Neuronal stem cell (in vitro differentiated cells): ENCODE measurements at regions not wholly inside any gene's neighbourhood (a gene's known extent, or its start where the extent isn't known, plus 50 kb on each side); places are given as distances from the start of the nearest gene placed in this dataset.

ENCODE experiments used
- DNase-seq: peaks from one replicate; pipeline ENCODE4 v3.0.0-alpha.2; 2013; ENCODE audit warnings: low spot score
- H2AFZ ChIP-seq: one replicate; pipeline ENCODE4 v1.6.1; 2013; ENCODE audit warnings: mild to moderate bottlenecking, low read length, inconsistent platforms
- H2AK5ac ChIP-seq: 2 replicates; pipeline ENCODE4 v1.6.1; 2013; ENCODE audit warnings: low read depth, mild to moderate bottlenecking, inconsistent platforms, low read length, moderate library complexity, mixed read lengths
- H2BK120ac ChIP-seq: 2 replicates; pipeline ENCODE4 v1.6.1; 2013; ENCODE audit warnings: low read depth, mild to moderate bottlenecking, inconsistent platforms, low read length, moderate library complexity, mixed read lengths
- H2BK12ac ChIP-seq: one replicate; pipeline ENCODE4 v1.6.1; 2013; ENCODE audit warnings: low read length, inconsistent platforms
- H2BK15ac ChIP-seq: 2 replicates; pipeline ENCODE4 v1.6.1; 2013; ENCODE audit warnings: mild to moderate bottlenecking, low read length, inconsistent platforms, mixed read lengths
- H2BK5ac ChIP-seq: one replicate; pipeline ENCODE4 v1.6.1; 2013; ENCODE audit warnings: inconsistent platforms, mild to moderate bottlenecking, low read length, moderate library complexity
- H3K14ac ChIP-seq: one replicate; pipeline ENCODE4 v1.6.1; 2013; ENCODE audit warnings: low read length, inconsistent platforms
- H3K18ac ChIP-seq: 2 replicates; pipeline ENCODE4 v1.6.1; 2013; ENCODE audit warnings: low read length, inconsistent platforms
- H3K23ac ChIP-seq: 2 replicates; pipeline ENCODE4 v1.6.1; 2013; ENCODE audit warnings: low read depth, mild to moderate bottlenecking, mixed read lengths, low read length, inconsistent platforms; ENCODE audit not compliant: poor library complexity
- H3K27ac ChIP-seq: replicated peaks from 3 replicates; pipeline ENCODE4 v1.5.1; 2013; ENCODE audit warnings: low read length, inconsistent platforms
- H3K27me3 ChIP-seq, 3 experiments: 2 replicates each; pipeline ENCODE4 v1.6.1; 2013; ENCODE audit warnings: low read length in 3 of 3, mild to moderate bottlenecking in 2 of 3, inconsistent platforms in 1 of 3, low read depth in 1 of 3, mixed read lengths in 1 of 3, moderate library complexity in 1 of 3; ENCODE audit not compliant: control insufficient read depth in 3 of 3, insufficient read depth in 3 of 3
- H3K36me3 ChIP-seq, 2 donors: replicated peaks in 1 of 2; 2 replicates each; pipeline ENCODE4 v1.6.1; 2013; ENCODE audit warnings: low read length in 2 of 2; ENCODE audit not compliant: control insufficient read depth in 2 of 2, insufficient read depth in 2 of 2
- H3K4ac ChIP-seq: 2 replicates; pipeline ENCODE4 v1.6.1; 2013; ENCODE audit warnings: inconsistent platforms, mild to moderate bottlenecking, low read length, moderate library complexity
- H3K4me1 ChIP-seq, 2 donors: 1 replicate in 1 of 2; 2 replicates in 1 of 2; pipeline ENCODE4 v1.6.1; 2013; ENCODE audit warnings: low read length in 2 of 2, low read depth in 1 of 2; ENCODE audit not compliant: control insufficient read depth in 2 of 2, insufficient read depth in 1 of 2
- H3K4me2 ChIP-seq: one replicate; pipeline ENCODE4 v1.6.1; 2013; ENCODE audit warnings: mild to moderate bottlenecking, low read length, inconsistent platforms; ENCODE audit not compliant: insufficient read depth, poor library complexity, severe bottlenecking
- H3K4me3 ChIP-seq, 2 donors: 2 replicates each; pipeline ENCODE4 v1.5.1; 2013; ENCODE audit warnings: low read length in 2 of 2, mild to moderate bottlenecking in 2 of 2, inconsistent platforms in 1 of 2, moderate library complexity in 1 of 2
- H3K79me1 ChIP-seq: one replicate; pipeline ENCODE4 v1.6.1; 2013; ENCODE audit warnings: low read depth, mild to moderate bottlenecking, inconsistent platforms, low read length, moderate library complexity
- H3K9ac ChIP-seq: one replicate; pipeline ENCODE4 v1.6.1; 2013; ENCODE audit warnings: mild to moderate bottlenecking, low read depth, low read length, inconsistent platforms; ENCODE audit not compliant: poor library complexity
- H3K9me3 ChIP-seq, 2 donors: replicated peaks in 1 of 2; 2 replicates each; pipeline versions ENCODE3 to v1.6.1; 2013; ENCODE audit warnings: low read length in 2 of 2, mild to moderate bottlenecking in 2 of 2, inconsistent platforms in 1 of 2, low read depth in 1 of 2, mixed read lengths in 1 of 2, moderate library complexity in 1 of 2; ENCODE audit not compliant: control insufficient read depth in 2 of 2, insufficient read depth in 1 of 2
- H4K8ac ChIP-seq: one replicate; pipeline ENCODE4 v1.6.1; 2013; ENCODE audit warnings: low read depth, mild to moderate bottlenecking, inconsistent platforms, low read length, moderate library complexity
- H4K91ac ChIP-seq: one replicate; pipeline ENCODE4 v1.6.1; 2013; ENCODE audit warnings: low read length, low read depth, mild to moderate bottlenecking, inconsistent platforms; ENCODE audit not compliant: poor library complexity
- WGBS, 2 donors: extraction: QIAGEN DNeasy Blood & Tissue Kit; methylation state at CpG; one replicate each; pipeline ENCODE4 v1.1.7; 2013; ENCODE audit warnings: missing lambda C conversion rate in 2 of 2, mixed read lengths in 1 of 2; ENCODE audit not compliant: insufficient read length in 2 of 2, insufficient replicate concordance in 1 of 2; ENCODE audit errors: extremely low coverage in 2 of 2; 5-methylcytosine and 5-hydroxymethylcytosine counted together

DNA sequence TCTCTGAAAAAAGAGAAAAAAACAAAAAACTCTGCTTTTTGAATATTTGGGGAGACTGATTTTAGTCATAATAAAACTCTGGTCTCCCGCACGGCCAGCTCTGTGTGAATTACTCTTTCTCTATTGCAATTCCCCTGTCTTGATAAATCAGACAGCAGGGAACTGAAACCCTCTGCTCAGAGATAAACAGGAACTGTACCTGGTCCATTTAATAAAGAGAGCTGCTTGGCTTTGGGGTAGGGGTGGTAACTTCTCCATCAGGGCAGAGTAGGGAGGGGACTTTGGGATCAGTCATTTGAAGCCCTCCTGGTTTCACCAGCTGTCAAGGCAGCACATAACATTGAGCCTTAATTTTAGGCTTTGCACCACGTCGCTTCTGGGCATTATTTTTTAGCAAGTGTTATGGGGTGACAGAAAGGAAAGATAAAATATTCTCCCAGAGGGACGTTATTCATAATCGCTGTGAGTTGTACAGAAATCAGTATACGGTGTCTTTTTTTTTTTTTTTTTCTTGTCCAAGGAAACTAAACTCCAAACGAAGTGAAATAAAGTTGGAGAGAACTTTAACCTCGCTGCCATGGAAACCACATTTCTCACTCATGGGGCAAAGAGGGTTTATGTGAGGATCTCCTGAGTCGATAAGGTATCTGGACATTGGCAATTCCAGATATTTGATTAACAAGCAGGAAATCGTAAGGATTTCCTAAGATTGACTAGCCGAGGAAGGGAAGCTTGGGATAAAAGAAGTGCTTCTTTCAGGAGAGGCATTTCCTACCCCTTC is 99.0 kb upstream of the MRI1 start:
- H3K27me3 ChIP-seq = peaks cover 0 to 7% (median 0%) of the 10 kb centered on the region in 3 experiments
- no peak overlapping the region for H2AK5ac ChIP-seq
- no peak overlapping the region for H2BK120ac ChIP-seq
- no peak overlapping the region for H3K23ac ChIP-seq
- H3K9ac ChIP-seq = no peak overlapping the region
- H3K14ac ChIP-seq = no peak overlapping the region
- H2AFZ ChIP-seq = no peak overlapping the region
- H3K4me3 ChIP-seq = no peak overlapping the region
- no CpG with 5 or more reads among the region's 12 CpGs for WGBS, 2 donors
- no peak overlapping the region for H2BK5ac ChIP-seq
- H3K36me3 ChIP-seq = no peaks in the 10 kb centered on the region
- no peak overlapping the region for H4K91ac ChIP-seq
- H3K9me3 ChIP-seq = no peaks in the 10 kb centered on the region
- H3K79me1 ChIP-seq = no peaks in the 10 kb centered on the region
- no peak overlapping the region for H3K4me2 ChIP-seq
- H3K27ac ChIP-seq = no peak overlapping the region
- H4K8ac ChIP-seq = no peak overlapping the region
- no peak for DNase-seq
- H3K18ac ChIP-seq = no peak overlapping the region
- peaks cover 0 to 4% of the 10 kb centered on the region in 2 donors for H3K4me1 ChIP-seq
- no peak overlapping the region for H2BK12ac ChIP-seq
- no peak overlapping the region for H3K4ac ChIP-seq
- no peak overlapping the region for H2BK15ac ChIP-seq

DNA sequence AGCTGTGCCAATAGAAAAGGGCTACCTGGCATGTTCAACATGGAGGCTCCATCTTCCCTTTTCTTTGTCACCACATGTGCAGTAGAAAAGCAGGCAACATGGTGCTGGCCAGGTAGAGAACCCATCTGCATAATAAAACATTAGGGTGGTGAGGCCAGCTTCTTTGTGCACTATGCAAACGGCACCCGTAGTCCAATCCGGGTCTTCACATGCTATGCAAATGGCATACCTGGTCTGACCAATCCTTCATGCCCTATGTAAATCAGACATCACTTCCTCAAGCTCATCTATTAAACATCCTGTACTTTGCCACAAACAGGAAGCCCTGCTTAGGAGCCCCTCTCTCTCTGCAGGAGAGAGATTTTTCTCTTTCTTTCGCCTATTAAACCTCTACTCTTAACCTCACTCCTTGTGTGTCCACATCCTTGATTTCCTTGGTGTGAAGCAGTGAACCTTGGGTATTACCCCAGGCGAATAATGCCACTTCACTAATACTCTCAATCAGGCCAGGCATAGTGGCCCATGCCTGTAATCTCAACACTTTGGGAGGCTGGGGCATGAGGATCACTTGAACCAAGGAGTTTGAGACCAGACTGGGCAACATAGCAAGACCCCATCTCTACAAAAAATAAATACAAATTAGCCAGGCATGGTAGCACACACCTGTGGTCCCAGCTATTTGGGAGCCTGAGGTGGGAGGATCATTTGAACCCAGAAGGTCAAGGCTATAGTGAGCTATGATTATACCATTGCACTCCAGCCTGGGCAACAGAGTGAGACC is 111.3 kb upstream of the MRI1 start:
- no peaks in the 10 kb centered on the region for H3K36me3 ChIP-seq
- DNase-seq = no peak
- H3K27ac ChIP-seq = no peak overlapping the region
- H2BK5ac ChIP-seq = no peak overlapping the region
- no peaks in the 10 kb centered on the region for H3K4me1 ChIP-seq
- H3K18ac ChIP-seq = no peak overlapping the region
- H3K4me2 ChIP-seq = no peak overlapping the region
- no peak overlapping the region for H4K91ac ChIP-seq
- no peak overlapping the region for H2BK12ac ChIP-seq
- H4K8ac ChIP-seq = no peak overlapping the region
- H3K4me3 ChIP-seq = no peak overlapping the region
- WGBS, 2 donors = no CpG with 5 or more reads among the region's 5 CpGs
- H2BK15ac ChIP-seq = no peak overlapping the region
- H3K27me3 ChIP-seq = no peaks in the 10 kb centered on the region
- H3K14ac ChIP-seq = no peak overlapping the region
- no peak overlapping the region for H2AFZ ChIP-seq
- no peak overlapping the region for H3K23ac ChIP-seq
- H3K9ac ChIP-seq = no peak overlapping the region
- H3K9me3 ChIP-seq = peaks cover 5 to 10% of the 10 kb centered on the region in 2 donors
- H3K4ac ChIP-seq = no peak overlapping the region
- no peaks in the 10 kb centered on the region for H3K79me1 ChIP-seq
- no peak overlapping the region for H2BK120ac ChIP-seq
- H2AK5ac ChIP-seq = no peak overlapping the region

DNA sequence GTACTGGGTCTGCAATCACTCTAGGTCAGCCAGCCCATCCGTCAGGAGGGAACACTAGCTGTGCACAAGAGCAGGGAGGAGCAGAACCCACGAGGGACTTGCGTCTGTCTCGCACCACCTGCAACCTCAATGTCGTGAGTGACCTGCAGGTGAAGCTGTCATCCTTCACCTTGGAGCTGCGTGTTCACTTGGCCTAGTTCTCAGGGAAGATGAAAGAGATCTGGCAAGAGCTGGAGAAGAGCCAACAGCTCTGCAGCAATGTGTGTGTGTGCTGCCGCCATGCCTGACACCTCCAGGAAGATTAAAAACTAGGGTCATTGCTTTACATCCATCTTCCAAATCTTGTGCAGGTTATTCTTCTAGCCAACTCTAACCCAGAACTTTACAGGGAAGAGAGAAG is 117.6 kb upstream of the MRI1 start:
- no peak overlapping the region for H2BK5ac ChIP-seq

DNA sequence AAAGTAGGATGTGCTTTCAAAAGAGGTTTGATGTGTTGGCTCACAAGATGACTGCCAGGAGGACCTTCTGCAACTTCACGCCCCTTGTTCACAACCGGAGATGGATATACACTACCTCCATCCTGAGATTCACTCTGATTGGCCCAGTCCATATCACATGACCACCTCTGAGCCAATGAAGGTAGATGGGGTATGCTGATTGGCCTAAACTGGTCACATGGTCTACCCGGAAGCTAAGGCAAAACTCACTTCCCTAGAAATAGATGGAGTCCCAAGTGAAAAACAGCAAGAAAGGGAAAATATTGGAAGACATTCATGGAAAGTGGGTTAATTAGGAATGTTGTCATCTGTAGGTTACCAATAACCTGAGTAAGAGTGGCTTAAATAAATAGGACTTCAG is 119.7 kb upstream of the MRI1 start:
- Histone ChIP-seq H3K4me1 (no peaks in the 10 kb centered on the region), H3K23ac (no peak overlapping the region), H3K9me3 (no peaks in the 10 kb centered on the region), H3K14ac (no peak overlapping the region), H3K4ac (no peak overlapping the region), H3K18ac (no peak overlapping the region), H2BK5ac (no peak overlapping the region), H3K4me3 (no peak overlapping the region), H3K4me2 (no peak overlapping the region), H2AK5ac (no peak overlapping the region), H3K27me3 (no peaks in the 10 kb centered on the region), H2BK15ac (no peak overlapping the region), H4K8ac (no peak overlapping the region), H2BK120ac (no peak overlapping the region), H3K79me1 (no peaks in the 10 kb centered on the region), H3K9ac (no peak overlapping the region), H2AFZ (no peak overlapping the region), H3K36me3 (no peaks in the 10 kb centered on the region), H3K27ac (no peak overlapping the region), H2BK12ac (no peak overlapping the region), H4K91ac (no peak overlapping the region)
- no CpG with 5 or more reads among the region's 3 CpGs for WGBS, 2 donors
- DNase-seq = no peak

More for the DNA sequence above, 117.6 kb upstream of the MRI1 start:
- WGBS, 2 donors = no CpG with 5 or more reads among the region's 7 CpGs
- Histone ChIP-seq H3K4me2 (no peak overlapping the region), H3K4me1 (no peaks in the 10 kb centered on the region), H3K9me3 (no peaks in the 10 kb centered on the region), H2AFZ (no peak overlapping the region), H3K14ac (no peak overlapping the region), H2AK5ac (no peak overlapping the region), H2BK12ac (no peak overlapping the region), H3K18ac (no peak overlapping the region), H4K8ac (no peak overlapping the region), H3K9ac (peak overlapping the region; percentile 24), H3K4me3 (no peak overlapping the region), H2BK15ac (no peak overlapping the region), H2BK120ac (no peak overlapping the region), H3K27me3 (no peaks in the 10 kb centered on the region), H3K4ac (no peak overlapping the region), H3K23ac (no peak overlapping the region), H3K27ac (no peak overlapping the region), H3K36me3 (no peaks in the 10 kb centered on the region), H4K91ac (no peak overlapping the region), H3K79me1 (no peaks in the 10 kb centered on the region)
- no peak for DNase-seq
